Neural cell (in vitro differentiated cells): ENCODE measurements at regions not wholly inside any gene's neighbourhood (a gene's known extent, or its start where the extent isn't known, plus 50 kb on each side); places are given as distances from the start of the nearest gene placed in this dataset.

Source experiments
- H2AFZ ChIP-seq: fragments of 200-600, 300-800 bp; sonication (generic), shearing (Covaris generic); 2 replicates; pipeline ENCODE4 v1.6.0; 2014; ENCODE audit warnings: low read depth, mild to moderate bottlenecking, antibody characterized with exemption, low read length, moderate library complexity
- H3F3A ChIP-seq: fragments of 200-600 bp; shearing (Covaris generic); 2 replicates; pipeline ENCODE4 v1.6.1; 2016; ENCODE audit warnings: mild to moderate bottlenecking, moderate library complexity, mixed read lengths, antibody characterized with exemption, low read length; ENCODE audit not compliant: insufficient read depth, poor library complexity, severe bottlenecking
- H3K27ac ChIP-seq: fragments of 200-600, 300-800 bp; sonication (generic), shearing (Covaris generic); 2 replicates; pipeline ENCODE4 v1.5.1; 2014; ENCODE audit warnings: mild to moderate bottlenecking, low read length, moderate library complexity
- H3K27me3 ChIP-seq: fragments of 300-800, 200-600 bp; sonication (generic), shearing (Covaris generic); 2 replicates; pipeline ENCODE4 v1.6.0; 2014; ENCODE audit warnings: mild to moderate bottlenecking, low read depth, low read length, moderate library complexity; ENCODE audit not compliant: insufficient read depth
- H3K36me3 ChIP-seq: fragments of 300-800, 200-600 bp; sonication (generic), shearing (Covaris generic); 2 replicates; pipeline ENCODE4 v1.5.1; 2014; ENCODE audit warnings: mild to moderate bottlenecking, antibody characterized with exemption, low read length, moderate library complexity; ENCODE audit not compliant: insufficient read depth
- H3K4me2 ChIP-seq: fragments of 300-800, 200-600 bp; sonication (generic), shearing (Covaris generic); 2 replicates; pipeline ENCODE4 v1.6.0; 2014; ENCODE audit warnings: mild to moderate bottlenecking, low read length
- H3K4me3 ChIP-seq: fragments of 300-800, 200-600 bp; sonication (generic), shearing (Covaris generic); 2 replicates; pipeline ENCODE4 v1.5.1; 2014; ENCODE audit warnings: mild to moderate bottlenecking, low read length, moderate library complexity
- H3K79me2 ChIP-seq: fragments of 200-600 bp; shearing (Covaris generic); replicated peaks from 2 replicates; pipeline ENCODE4 v1.6.0; 2014; ENCODE audit warnings: mild to moderate bottlenecking, low read length, moderate library complexity; ENCODE audit not compliant: insufficient read depth
- H3K9ac ChIP-seq: fragments of 300-800, 200-600 bp; sonication (generic), shearing (Covaris generic); 2 replicates; pipeline ENCODE4 v1.6.1; 2016; ENCODE audit warnings: mild to moderate bottlenecking, low read length, mixed read lengths
- H3K9me2 ChIP-seq: fragments of 200-600 bp; shearing (Covaris generic); 2 replicates; pipeline ENCODE4 v1.6.1; 2016; ENCODE audit warnings: mild to moderate bottlenecking, low read length, mixed read lengths; ENCODE audit not compliant: insufficient read depth
- H3K9me3 ChIP-seq: fragments of 200-600, 300-800 bp; sonication (generic), shearing (Covaris generic); 2 replicates; pipeline ENCODE4 v1.6.1; 2016; ENCODE audit warnings: mild to moderate bottlenecking, mixed run types, low read length, moderate library complexity, mixed read lengths
- H4K20me1 ChIP-seq: fragments of 200-600 bp; shearing (Covaris generic); 2 replicates; pipeline ENCODE4 v1.6.1; 2016; ENCODE audit warnings: mild to moderate bottlenecking, mixed run types; ENCODE audit not compliant: insufficient read depth
- EP300 ChIP-seq: fragments of 450-650 bp; conservative IDR thresholded peaks from 2 replicates; pipeline ENCODE4 v1.6.1; 2014; ENCODE audit warnings: antibody characterized with exemption, mild to moderate bottlenecking, moderate library complexity; ENCODE audit not compliant: poor library complexity, severe bottlenecking
- EZH2 ChIP-seq: fragments of 200-600, 300-800 bp; shearing (Covaris generic), sonication (generic); IDR thresholded peaks from 2 replicates; pipeline ENCODE4 v1.6.1; 2014; ENCODE audit warnings: antibody characterized with exemption, low read length, borderline replicate concordance, mild to moderate bottlenecking; ENCODE audit not compliant: insufficient read depth, poor library complexity, severe bottlenecking
- MXI1 ChIP-seq: fragments of 450-650 bp; conservative IDR thresholded peaks from 2 replicates; pipeline ENCODE4 v1.6.1; 2014; ENCODE audit warnings: antibody characterized with exemption, mild to moderate bottlenecking; ENCODE audit not compliant: poor library complexity, severe bottlenecking
- POLR2AphosphoS5 ChIP-seq: IDR thresholded peaks from 2 replicates; pipeline ENCODE4 v1.6.1; 2012
- RAD21 ChIP-seq: fragments of 450-650 bp; conservative IDR thresholded peaks from 2 replicates; pipeline ENCODE4 v1.6.1; 2014; ENCODE audit warnings: antibody characterized with exemption, mild to moderate bottlenecking, moderate library complexity
- SMC3 ChIP-seq: fragments of 450-650 bp; conservative IDR thresholded peaks from 2 replicates; pipeline ENCODE4 v1.6.1; 2014; ENCODE audit warnings: antibody characterized with exemption, mild to moderate bottlenecking, moderate library complexity; ENCODE audit not compliant: poor library complexity
- TAF1 ChIP-seq: IDR thresholded peaks from 2 replicates; pipeline ENCODE4 v1.6.1; 2012; ENCODE audit warnings: low read depth
- TF ChIP-seq, protein P1 (sequence below): fragments of 450-650 bp; IDR thresholded peaks from 2 replicates; pipeline ENCODE4 v1.5.1; 2014; ENCODE audit warnings: antibody characterized with exemption, mild to moderate bottlenecking, moderate library complexity; ENCODE audit not compliant: poor library complexity, severe bottlenecking
- TF ChIP-seq, protein P2 (sequence below): IDR thresholded peaks from 2 replicates; pipeline ENCODE4 v1.6.1; 2012; ENCODE audit warnings: borderline replicate concordance

DNA sequence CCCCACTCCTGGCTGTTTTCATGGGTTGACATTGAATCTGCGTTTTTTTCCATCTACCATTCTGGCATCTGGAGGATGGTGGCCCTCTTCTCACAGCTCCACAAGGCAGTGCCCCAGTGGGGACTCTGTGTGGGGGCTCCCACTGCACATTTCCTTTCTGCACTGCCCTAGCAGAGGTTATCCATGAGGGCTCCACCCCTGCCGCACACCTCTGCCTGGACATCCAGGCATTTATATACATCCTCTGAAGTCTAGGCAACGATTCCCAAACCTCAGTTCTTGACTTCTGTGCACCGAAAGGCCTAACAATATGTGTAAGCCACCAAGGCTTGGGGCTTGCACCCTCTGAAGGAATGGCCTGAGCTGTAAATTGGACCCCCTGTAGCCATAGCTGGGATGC is 147.9 kb upstream of the FMN2 start:
- H3K4me2 ChIP-seq = no peak overlapping the region
- H3K27me3 ChIP-seq = no peaks in the 10 kb centered on the region
- H3K9me3 ChIP-seq = no peaks in the 10 kb centered on the region
- H3K9me2 ChIP-seq = no peaks in the 10 kb centered on the region
- no peak overlapping the region for H3K27ac ChIP-seq
- H3K36me3 ChIP-seq = no peaks in the 10 kb centered on the region
- TF ChIP-seq EZH2 (no peak), EP300 (no peak), SMC3 (no peak), RAD21 (no peak), TAF1 (no peak), POLR2AphosphoS5 (no peak)
- no peaks in the 10 kb centered on the region for H3K79me2 ChIP-seq
- H4K20me1 ChIP-seq = no peaks in the 10 kb centered on the region
- H3F3A ChIP-seq = no peaks in the 10 kb centered on the region
- no peak overlapping the region for H3K4me3 ChIP-seq
- no peak overlapping the region for H3K9ac ChIP-seq
- no peak overlapping the region for H2AFZ ChIP-seq

DNA sequence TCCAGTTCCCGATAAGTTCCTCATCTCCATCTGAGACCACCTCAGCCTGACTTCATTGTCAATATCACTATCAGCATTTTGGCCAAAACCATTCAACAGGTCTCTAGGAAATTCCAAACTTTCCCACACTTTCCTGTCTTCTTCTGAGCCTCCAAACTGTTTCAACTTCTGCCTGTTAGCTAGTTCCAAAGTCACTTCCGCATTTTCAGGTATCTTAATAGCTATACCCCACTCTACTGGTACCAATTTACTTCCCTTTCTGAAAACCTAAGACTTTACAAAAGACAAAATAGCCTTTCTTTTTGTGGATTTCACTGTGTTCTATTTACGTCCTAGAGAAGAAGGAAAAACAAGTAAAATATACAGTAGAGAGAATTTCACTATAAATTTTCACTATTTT is 147.0 kb upstream of the FMN2 start:
- Histone ChIP-seq H3K4me2 (no peak overlapping the region), H3K4me3 (no peak overlapping the region), H4K20me1 (no peaks in the 10 kb centered on the region), H3K9me3 (no peaks in the 10 kb centered on the region), H3K79me2 (no peaks in the 10 kb centered on the region), H3K27me3 (no peaks in the 10 kb centered on the region), H3K27ac (no peak overlapping the region), H3F3A (no peaks in the 10 kb centered on the region), H3K9me2 (no peaks in the 10 kb centered on the region), H3K9ac (no peak overlapping the region), H3K36me3 (no peaks in the 10 kb centered on the region), H2AFZ (no peak overlapping the region)
- TF ChIP-seq EZH2 (no peak), POLR2AphosphoS5 (no peak)

DNA sequence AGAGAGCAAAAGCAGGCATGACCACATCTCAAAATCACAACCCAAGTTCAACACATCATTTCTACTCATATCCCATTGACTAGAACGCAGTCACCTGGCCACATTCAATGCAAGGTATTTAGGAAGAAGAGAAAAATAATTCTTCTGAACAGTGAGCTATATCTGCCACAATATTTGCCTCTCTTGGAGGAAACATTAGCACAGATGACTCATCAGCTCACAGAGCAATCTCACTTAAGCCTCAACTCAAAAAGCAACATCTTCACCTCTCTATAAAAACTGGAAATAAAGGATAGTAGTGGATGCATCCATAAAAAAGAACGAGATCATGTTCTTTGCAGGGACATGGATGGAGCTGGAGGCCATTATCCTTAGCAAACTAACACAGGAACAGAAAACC is 143.9 kb upstream of the FMN2 start:
- no peaks in the 10 kb centered on the region for H3K9me3 ChIP-seq
- H3K27me3 ChIP-seq = no peaks in the 10 kb centered on the region
- H3K4me2 ChIP-seq = no peak overlapping the region
- H3K9me2 ChIP-seq = no peaks in the 10 kb centered on the region
- no peak overlapping the region for H3K9ac ChIP-seq
- no peaks in the 10 kb centered on the region for H4K20me1 ChIP-seq
- H3F3A ChIP-seq = no peaks in the 10 kb centered on the region
- no peaks in the 10 kb centered on the region for H3K79me2 ChIP-seq
- H3K36me3 ChIP-seq = no peaks in the 10 kb centered on the region
- H3K4me3 ChIP-seq = no peak overlapping the region
- no peak overlapping the region for H2AFZ ChIP-seq
- no peak overlapping the region for H3K27ac ChIP-seq
- no peak for TF ChIP-seq RAD21
- no peak for TF ChIP-seq MXI1
- TF ChIP-seq EZH2 = no peak
- no peak for TF ChIP-seq EP300
- no peak for TF ChIP-seq SMC3
- TF ChIP-seq POLR2AphosphoS5 = no peak
- TF ChIP-seq, protein P1, sequence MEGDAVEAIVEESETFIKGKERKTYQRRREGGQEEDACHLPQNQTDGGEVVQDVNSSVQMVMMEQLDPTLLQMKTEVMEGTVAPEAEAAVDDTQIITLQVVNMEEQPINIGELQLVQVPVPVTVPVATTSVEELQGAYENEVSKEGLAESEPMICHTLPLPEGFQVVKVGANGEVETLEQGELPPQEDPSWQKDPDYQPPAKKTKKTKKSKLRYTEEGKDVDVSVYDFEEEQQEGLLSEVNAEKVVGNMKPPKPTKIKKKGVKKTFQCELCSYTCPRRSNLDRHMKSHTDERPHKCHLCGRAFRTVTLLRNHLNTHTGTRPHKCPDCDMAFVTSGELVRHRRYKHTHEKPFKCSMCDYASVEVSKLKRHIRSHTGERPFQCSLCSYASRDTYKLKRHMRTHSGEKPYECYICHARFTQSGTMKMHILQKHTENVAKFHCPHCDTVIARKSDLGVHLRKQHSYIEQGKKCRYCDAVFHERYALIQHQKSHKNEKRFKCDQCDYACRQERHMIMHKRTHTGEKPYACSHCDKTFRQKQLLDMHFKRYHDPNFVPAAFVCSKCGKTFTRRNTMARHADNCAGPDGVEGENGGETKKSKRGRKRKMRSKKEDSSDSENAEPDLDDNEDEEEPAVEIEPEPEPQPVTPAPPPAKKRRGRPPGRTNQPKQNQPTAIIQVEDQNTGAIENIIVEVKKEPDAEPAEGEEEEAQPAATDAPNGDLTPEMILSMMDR = no peak
- no peak for TF ChIP-seq TAF1
- TF ChIP-seq, protein P2, sequence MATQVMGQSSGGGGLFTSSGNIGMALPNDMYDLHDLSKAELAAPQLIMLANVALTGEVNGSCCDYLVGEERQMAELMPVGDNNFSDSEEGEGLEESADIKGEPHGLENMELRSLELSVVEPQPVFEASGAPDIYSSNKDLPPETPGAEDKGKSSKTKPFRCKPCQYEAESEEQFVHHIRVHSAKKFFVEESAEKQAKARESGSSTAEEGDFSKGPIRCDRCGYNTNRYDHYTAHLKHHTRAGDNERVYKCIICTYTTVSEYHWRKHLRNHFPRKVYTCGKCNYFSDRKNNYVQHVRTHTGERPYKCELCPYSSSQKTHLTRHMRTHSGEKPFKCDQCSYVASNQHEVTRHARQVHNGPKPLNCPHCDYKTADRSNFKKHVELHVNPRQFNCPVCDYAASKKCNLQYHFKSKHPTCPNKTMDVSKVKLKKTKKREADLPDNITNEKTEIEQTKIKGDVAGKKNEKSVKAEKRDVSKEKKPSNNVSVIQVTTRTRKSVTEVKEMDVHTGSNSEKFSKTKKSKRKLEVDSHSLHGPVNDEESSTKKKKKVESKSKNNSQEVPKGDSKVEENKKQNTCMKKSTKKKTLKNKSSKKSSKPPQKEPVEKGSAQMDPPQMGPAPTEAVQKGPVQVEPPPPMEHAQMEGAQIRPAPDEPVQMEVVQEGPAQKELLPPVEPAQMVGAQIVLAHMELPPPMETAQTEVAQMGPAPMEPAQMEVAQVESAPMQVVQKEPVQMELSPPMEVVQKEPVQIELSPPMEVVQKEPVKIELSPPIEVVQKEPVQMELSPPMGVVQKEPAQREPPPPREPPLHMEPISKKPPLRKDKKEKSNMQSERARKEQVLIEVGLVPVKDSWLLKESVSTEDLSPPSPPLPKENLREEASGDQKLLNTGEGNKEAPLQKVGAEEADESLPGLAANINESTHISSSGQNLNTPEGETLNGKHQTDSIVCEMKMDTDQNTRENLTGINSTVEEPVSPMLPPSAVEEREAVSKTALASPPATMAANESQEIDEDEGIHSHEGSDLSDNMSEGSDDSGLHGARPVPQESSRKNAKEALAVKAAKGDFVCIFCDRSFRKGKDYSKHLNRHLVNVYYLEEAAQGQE = no peak
